Endothelial cell of umbilical vein (primary cell): ENCODE measurements at regions not wholly inside any gene's neighbourhood (a gene's known extent, or its start where the extent isn't known, plus 50 kb on each side); places are given as distances from the start of the nearest gene placed in this dataset.

ENCODE experiments used
- BruUV-seq: library from RNA; stranded (reverse); fragments of 400-500 nt; replicated peaks from 2 replicates; lab custom pipeline; 2021; lab: Mats Ljungman, UMichigan
- CTCF ChIA-PET: fragments of 300-600, 350-600 bp; sonication (Branson Sonifier 250); formaldehyde crosslinking; loops from one replicate; lab custom pipeline; 2021; ENCODE audit warnings: antibody characterized with exemption, inconsistent platforms; lab: Charles Lee
- POLR2A ChIA-PET: fragments of 300-600, 350-600 bp; sonication (Branson Sonifier 250); formaldehyde crosslinking; loops from one replicate; lab custom pipeline; 2021; ENCODE audit warnings: antibody characterized with exemption, inconsistent platforms; lab: Charles Lee
- DNase-seq: peaks from one replicate; pipeline ENCODE4 v3.0.0-alpha.2; 2011; ENCODE audit warnings: low read depth, low spot score
- FAIRE-seq: peaks from 2 replicates; lab custom pipeline; 2011; peaks lifted over from hg19 to GRCh38; lab: Jason Lieb, UNC
- H2AFZ ChIP-seq: 2 replicates; pipeline ENCODE4 v1.6.0; 2012; ENCODE audit warnings: low read depth, low read length, control low read depth, inconsistent platforms
- H3K27ac ChIP-seq: 2 replicates; pipeline ENCODE4 v1.5.1; 2011; ENCODE audit warnings: low read depth, mild to moderate bottlenecking, control low read depth, low read length, moderate library complexity; ENCODE audit not compliant: insufficient read depth
- H3K27me3 ChIP-seq, 2 experiments: 2 replicates each; pipeline versions ENCODE4 v1.6.0 to v1.6.1; 2011; ENCODE audit warnings: low read length in 2 of 2, mixed read lengths in 1 of 2; ENCODE audit not compliant: control insufficient read depth in 2 of 2, insufficient read depth in 2 of 2
- H3K36me3 ChIP-seq, 2 experiments: 2 replicates in 1 of 2; 3 replicates in 1 of 2; pipeline ENCODE4 v1.5.1; 2011; ENCODE audit warnings: low read length in 2 of 2, mild to moderate bottlenecking in 1 of 2, moderate library complexity in 1 of 2; ENCODE audit not compliant: control insufficient read depth in 2 of 2, insufficient read depth in 2 of 2; ENCODE audit errors: extremely low read depth in 1 of 2
- H3K4me1 ChIP-seq: 3 replicates; pipeline ENCODE4 v1.5.1; 2011; ENCODE audit warnings: mild to moderate bottlenecking, low read length; ENCODE audit not compliant: control insufficient read depth, insufficient read depth; ENCODE audit errors: extremely low read depth
- H3K4me2 ChIP-seq: 2 replicates; pipeline ENCODE4 v1.6.1; 2011; ENCODE audit warnings: low read length, control low read depth, mixed read lengths; ENCODE audit not compliant: insufficient read depth
- H3K4me3 ChIP-seq, 3 experiments: fragments of 200-600 bp in 1 of 3; sonication (generic), shearing (Covaris generic) in 1 of 3; replicated peaks in 1 of 3; 2 replicates each; pipeline ENCODE4 v1.5.1; 2011 to 2016; ENCODE audit warnings: control low read depth in 3 of 3, low read length in 3 of 3, mild to moderate bottlenecking in 2 of 3, inconsistent platforms in 1 of 3, low read depth in 1 of 3, moderate library complexity in 1 of 3; ENCODE audit not compliant: insufficient read depth in 1 of 3
- H3K79me2 ChIP-seq: 2 replicates; pipeline ENCODE4 v1.6.0; 2012; ENCODE audit warnings: low read length, inconsistent platforms; ENCODE audit not compliant: control insufficient read depth, insufficient read depth
- H3K9ac ChIP-seq: replicated peaks from 2 replicates; pipeline ENCODE3; 2011; ENCODE audit warnings: low read length, control low read depth; ENCODE audit not compliant: insufficient read depth; ENCODE audit errors: extremely low read depth
- H3K9me1 ChIP-seq: replicated peaks from 3 replicates; pipeline ENCODE4 v1.6.0; 2011; ENCODE audit warnings: mild to moderate bottlenecking, low read length; ENCODE audit not compliant: control insufficient read depth, insufficient read depth; ENCODE audit errors: extremely low read depth
- H3K9me3 ChIP-seq: replicated peaks from 2 replicates; pipeline ENCODE4 v1.5.1; 2012; ENCODE audit warnings: low read length, inconsistent platforms; ENCODE audit not compliant: control insufficient read depth, insufficient read depth
- H4K20me1 ChIP-seq: replicated peaks from 2 replicates; pipeline ENCODE3; 2011; ENCODE audit warnings: mild to moderate bottlenecking, low read length; ENCODE audit not compliant: control insufficient read depth, insufficient read depth; ENCODE audit errors: extremely low read depth
- EZH2 ChIP-seq: IDR thresholded peaks from 2 replicates; pipeline ENCODE4 v1.6.1; 2012; ENCODE audit warnings: borderline replicate concordance, low read depth, mild to moderate bottlenecking, moderate library complexity, low read length, inconsistent platforms; ENCODE audit not compliant: severe bottlenecking
- FOS ChIP-seq: IDR thresholded peaks from 2 replicates; pipeline ENCODE4 v1.6.1; 2011; ENCODE audit warnings: mild to moderate bottlenecking, low read length, moderate library complexity, borderline replicate concordance; ENCODE audit not compliant: insufficient read depth
- GATA2 ChIP-seq: IDR thresholded peaks from 2 replicates; pipeline ENCODE4 v1.7.0; 2011; ENCODE audit warnings: low read depth, mild to moderate bottlenecking, moderate library complexity, mixed read lengths, low read length; ENCODE audit not compliant: insufficient read length, insufficient read depth
- JUN ChIP-seq: IDR thresholded peaks from 2 replicates; pipeline ENCODE4 v1.6.1; 2011; ENCODE audit warnings: borderline replicate concordance, low read depth; ENCODE audit not compliant: insufficient read length, insufficient read depth
- MAX ChIP-seq: IDR thresholded peaks from 2 replicates; pipeline ENCODE4 v1.6.1; 2011; ENCODE audit not compliant: insufficient read depth, insufficient read length
- MYC ChIP-seq: IDR thresholded peaks from one replicate; pipeline ENCODE4 v1.6.1; 2011; ENCODE audit warnings: mild to moderate bottlenecking, low read depth, low read length
- POLR2A ChIP-seq: IDR thresholded peaks from 2 replicates; pipeline ENCODE4 v1.6.1; 2012; ENCODE audit warnings: low read depth, mild to moderate bottlenecking, control low read depth, low read length
- POLR2AphosphoS5 ChIP-seq: IDR thresholded peaks from 2 replicates; pipeline ENCODE4 v1.6.1; 2012; ENCODE audit warnings: low read depth, mild to moderate bottlenecking, control low read depth, low read length, moderate library complexity; ENCODE audit not compliant: insufficient read depth
- dilution Hi-C: fragments of 300-500 bp; cut with MboI; formaldehyde crosslinking; loops from one replicate; pipeline ENCODE4 v1.15.0; 2019; ENCODE audit warnings: low sequenced_read_pairs; ENCODE audit not compliant: extremely low pct_ligation_motif_present
- intact Hi-C: fragments of 100-400 bp; cut with micrococcal nuclease; formaldehyde crosslinking; loops from one replicate; pipeline ENCODE4 v1.10.0; 2022
- TF ChIP-seq, protein P1 (sequence below), 2 donors: IDR thresholded peaks; 1 replicate in 1 of 2; 2 replicates in 1 of 2; pipeline ENCODE4 v1.5.1; 2011; ENCODE audit warnings: low read length in 2 of 2, mild to moderate bottlenecking in 2 of 2, moderate library complexity in 2 of 2, control low read depth in 1 of 2, inconsistent platforms in 1 of 2, low read depth in 1 of 2; ENCODE audit not compliant: insufficient read depth in 1 of 2; ENCODE audit errors: extremely low read depth in 1 of 2

GRCh38 chr16:86681757-86682106 is 103.4 kb downstream of the FOXL1 start:
- ChIA-PET CTCF (interaction anchor here (0.8 to 2.7 kb wide), 12 partner anchors 16 to 381 kb away, joined by 3 to 20 read pairs (median 6); no protein-coding TSS in a partner anchor), POLR2A (interaction anchor here (2.3 kb wide), 1 partner anchor 17 kb away, joined by 10 read pairs; no protein-coding TSS in a partner anchor)
- Histone ChIP-seq H3K36me3 (no peaks in the 10 kb centered on the region), H3K27me3 (no peaks in the 10 kb centered on the region), H3K9me1 (no peaks in the 10 kb centered on the region), H3K9me3 (no peaks in the 10 kb centered on the region), H3K4me2 (no peak overlapping the region), H3K9ac (peak overlapping the region; percentile 94), H3K79me2 (no peaks in the 10 kb centered on the region), H4K20me1 (no peaks in the 10 kb centered on the region), H3K4me3 (no peak overlapping the region), H3K27ac (peak overlapping the region; percentile 99), H2AFZ (peak overlapping the region; percentile 65), H3K4me1 (peaks cover 31% of the 10 kb centered on the region)
- FAIRE-seq = no peak
- dilution Hi-C loops = no loop called here
- intact Hi-C loops = loop anchor here (1.0 to 5.0 kb wide), 5 partner anchors 60 to 381 kb away; no protein-coding TSS in a partner anchor
- TF ChIP-seq EZH2 (no peak), JUN (no peak), POLR2AphosphoS5 (no peak), FOS (no peak), POLR2A (no peak), MYC (no peak), MAX (no peak), GATA2 (no peak)
- TF ChIP-seq, protein P1, sequence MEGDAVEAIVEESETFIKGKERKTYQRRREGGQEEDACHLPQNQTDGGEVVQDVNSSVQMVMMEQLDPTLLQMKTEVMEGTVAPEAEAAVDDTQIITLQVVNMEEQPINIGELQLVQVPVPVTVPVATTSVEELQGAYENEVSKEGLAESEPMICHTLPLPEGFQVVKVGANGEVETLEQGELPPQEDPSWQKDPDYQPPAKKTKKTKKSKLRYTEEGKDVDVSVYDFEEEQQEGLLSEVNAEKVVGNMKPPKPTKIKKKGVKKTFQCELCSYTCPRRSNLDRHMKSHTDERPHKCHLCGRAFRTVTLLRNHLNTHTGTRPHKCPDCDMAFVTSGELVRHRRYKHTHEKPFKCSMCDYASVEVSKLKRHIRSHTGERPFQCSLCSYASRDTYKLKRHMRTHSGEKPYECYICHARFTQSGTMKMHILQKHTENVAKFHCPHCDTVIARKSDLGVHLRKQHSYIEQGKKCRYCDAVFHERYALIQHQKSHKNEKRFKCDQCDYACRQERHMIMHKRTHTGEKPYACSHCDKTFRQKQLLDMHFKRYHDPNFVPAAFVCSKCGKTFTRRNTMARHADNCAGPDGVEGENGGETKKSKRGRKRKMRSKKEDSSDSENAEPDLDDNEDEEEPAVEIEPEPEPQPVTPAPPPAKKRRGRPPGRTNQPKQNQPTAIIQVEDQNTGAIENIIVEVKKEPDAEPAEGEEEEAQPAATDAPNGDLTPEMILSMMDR (IDR thresholded peaks at IDR 0.05; ENCODE audit: extremely low read depth in 1 of 2, insufficient read depth in 1 of 2, low read depth in 1 of 2, low read length in 2 of 2) = no peak
- no peak for DNase-seq
- BruUV-seq = no TSS peak
